Fibroblast of mammary gland (primary cell): ENCODE measurements at regions not wholly inside any gene's neighbourhood (a gene's known extent, or its start where the extent isn't known, plus 50 kb on each side); places are given as distances from the start of the nearest gene placed in this dataset.

Experiments
- DNase-seq: peaks from one replicate; pipeline ENCODE4 v3.0.0-alpha.2; 2010; ENCODE audit warnings: low read depth
- H3K4me3 ChIP-seq: 2 replicates; pipeline ENCODE4 v1.5.1; 2011; ENCODE audit warnings: low read depth, mild to moderate bottlenecking, low read length, moderate library complexity; ENCODE audit not compliant: control insufficient read depth
- TF ChIP-seq, protein P1 (sequence below): conservative IDR thresholded peaks from 2 replicates; pipeline ENCODE4 v1.5.1; 2011; ENCODE audit warnings: low read depth, low read length, inconsistent platforms; ENCODE audit not compliant: control insufficient read depth, insufficient read depth

DNA sequence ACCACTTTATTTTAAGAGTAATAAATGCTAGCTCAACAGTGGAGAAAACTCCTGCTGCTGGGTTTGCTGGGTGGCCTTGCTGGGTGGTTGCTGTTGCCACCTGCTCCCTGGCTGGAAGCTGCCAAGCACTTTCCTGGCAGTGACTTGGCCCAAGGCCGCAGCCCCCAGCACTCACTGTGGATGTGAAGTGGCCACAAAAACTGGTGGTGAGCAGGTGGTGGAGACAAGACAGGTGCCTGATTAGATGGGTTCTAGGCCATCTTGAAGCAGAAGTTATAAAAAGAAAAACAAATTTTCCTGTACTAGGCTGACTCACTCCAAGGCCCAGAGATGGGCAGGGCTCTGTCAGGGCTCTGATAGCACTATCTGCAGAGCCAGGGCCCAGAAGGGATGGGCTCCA, 224.7 kb upstream of the NLRP1 start:
- H3K4me3 ChIP-seq, result no peak overlapping the region
- TF ChIP-seq, protein P1, sequence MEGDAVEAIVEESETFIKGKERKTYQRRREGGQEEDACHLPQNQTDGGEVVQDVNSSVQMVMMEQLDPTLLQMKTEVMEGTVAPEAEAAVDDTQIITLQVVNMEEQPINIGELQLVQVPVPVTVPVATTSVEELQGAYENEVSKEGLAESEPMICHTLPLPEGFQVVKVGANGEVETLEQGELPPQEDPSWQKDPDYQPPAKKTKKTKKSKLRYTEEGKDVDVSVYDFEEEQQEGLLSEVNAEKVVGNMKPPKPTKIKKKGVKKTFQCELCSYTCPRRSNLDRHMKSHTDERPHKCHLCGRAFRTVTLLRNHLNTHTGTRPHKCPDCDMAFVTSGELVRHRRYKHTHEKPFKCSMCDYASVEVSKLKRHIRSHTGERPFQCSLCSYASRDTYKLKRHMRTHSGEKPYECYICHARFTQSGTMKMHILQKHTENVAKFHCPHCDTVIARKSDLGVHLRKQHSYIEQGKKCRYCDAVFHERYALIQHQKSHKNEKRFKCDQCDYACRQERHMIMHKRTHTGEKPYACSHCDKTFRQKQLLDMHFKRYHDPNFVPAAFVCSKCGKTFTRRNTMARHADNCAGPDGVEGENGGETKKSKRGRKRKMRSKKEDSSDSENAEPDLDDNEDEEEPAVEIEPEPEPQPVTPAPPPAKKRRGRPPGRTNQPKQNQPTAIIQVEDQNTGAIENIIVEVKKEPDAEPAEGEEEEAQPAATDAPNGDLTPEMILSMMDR, result no peak
- no peak for DNase-seq

DNA sequence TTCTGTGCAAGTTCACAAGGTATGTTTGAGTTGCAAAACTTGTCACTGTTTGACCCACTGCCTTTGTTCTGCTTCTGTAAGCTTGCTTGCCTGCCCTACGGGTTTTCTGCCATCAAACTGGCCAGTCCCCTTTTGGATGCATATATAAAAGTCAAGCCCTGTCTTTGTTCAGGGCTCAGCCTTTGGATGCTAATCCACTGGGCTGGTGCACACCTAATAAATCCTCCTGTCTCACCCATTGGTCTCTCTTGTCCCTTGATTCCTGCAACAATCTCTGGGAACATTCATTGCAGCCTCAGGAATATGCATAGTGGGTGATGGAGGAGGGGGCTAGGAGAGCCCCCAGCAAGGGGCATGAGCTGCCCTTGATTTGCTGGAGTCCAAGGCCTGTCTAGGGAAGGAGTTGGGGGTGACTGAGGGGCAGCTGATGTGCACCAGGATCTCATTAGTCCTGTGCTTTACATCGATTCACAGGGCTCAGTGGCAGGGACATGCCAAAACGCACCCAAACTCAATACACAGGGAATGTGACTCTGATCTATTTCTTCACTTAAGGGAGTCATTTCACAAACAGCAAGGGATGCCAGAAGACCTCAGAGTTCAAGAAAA, 225.4 kb upstream of the NLRP1 start:
- DNase-seq, result no peak
- no peak overlapping the region for H3K4me3 ChIP-seq
- TF ChIP-seq, protein P1, result no peak

DNA sequence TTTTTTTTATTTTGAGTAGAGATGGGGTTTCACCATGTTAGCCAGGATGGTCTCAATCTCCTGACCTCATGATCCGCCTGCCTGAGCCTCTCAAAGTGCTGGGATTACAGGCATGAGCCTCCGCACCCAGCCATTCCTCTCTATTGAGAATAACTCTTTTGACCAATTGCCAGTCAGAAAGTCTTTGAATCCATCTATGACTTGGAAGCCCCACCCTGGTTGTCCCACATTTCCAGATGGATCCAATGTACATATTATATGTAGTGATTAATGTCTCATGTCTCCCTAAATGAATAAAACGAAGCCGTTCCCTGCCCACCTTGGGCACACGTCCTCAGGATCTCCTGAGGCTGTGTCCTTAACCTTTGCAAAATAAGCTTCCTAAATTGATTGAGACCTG, 228.3 kb upstream of the NLRP1 start:
- no peak for DNase-seq
- TF ChIP-seq, protein P1, result no peak
- no peak overlapping the region for H3K4me3 ChIP-seq

DNA sequence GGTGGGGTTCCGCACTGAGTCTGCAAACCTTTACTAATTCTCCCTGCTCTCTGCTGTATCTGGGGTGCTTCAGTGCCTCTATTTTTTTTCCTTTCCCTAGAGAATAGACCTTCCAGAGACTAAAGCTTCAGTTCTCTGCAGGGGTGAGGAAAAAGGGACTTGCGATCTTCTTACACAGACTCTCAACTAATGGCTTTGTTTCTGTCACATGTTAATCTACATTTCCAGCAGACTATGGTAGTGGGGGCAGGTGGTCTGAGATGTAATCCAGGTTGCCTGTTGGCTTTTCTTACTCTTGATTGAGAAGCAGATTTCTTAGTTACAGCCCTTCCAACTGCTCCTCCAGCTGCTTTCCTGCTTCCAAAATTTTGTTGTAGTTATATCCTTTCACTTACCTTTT, 229.0 kb upstream of the NLRP1 start:
- no peak for DNase-seq
- H3K4me3 ChIP-seq, result no peak overlapping the region
- TF ChIP-seq, protein P1, result no peak

DNA sequence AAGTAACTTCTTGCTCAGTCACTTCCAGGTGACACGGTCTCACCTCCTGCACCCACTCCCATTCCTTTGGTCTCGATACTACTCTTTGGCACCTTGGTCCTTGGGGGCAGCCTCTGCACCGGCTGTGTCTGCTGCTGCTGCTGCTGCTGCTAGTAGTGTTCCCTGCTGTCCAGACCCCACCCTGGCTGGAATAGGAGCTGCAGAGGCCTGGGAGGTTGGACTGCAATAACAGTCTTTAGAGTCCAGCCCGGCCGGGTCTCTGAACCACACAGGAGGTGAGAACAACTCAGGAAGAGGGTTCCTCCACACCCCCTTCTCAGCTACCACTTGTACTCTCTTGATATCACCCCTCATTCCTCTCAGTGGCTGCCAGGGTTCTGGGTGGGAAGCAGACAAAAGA, 231.1 kb upstream of the NLRP1 start:
- H3K4me3 ChIP-seq, result no peak overlapping the region
- TF ChIP-seq, protein P1, result no peak

DNA sequence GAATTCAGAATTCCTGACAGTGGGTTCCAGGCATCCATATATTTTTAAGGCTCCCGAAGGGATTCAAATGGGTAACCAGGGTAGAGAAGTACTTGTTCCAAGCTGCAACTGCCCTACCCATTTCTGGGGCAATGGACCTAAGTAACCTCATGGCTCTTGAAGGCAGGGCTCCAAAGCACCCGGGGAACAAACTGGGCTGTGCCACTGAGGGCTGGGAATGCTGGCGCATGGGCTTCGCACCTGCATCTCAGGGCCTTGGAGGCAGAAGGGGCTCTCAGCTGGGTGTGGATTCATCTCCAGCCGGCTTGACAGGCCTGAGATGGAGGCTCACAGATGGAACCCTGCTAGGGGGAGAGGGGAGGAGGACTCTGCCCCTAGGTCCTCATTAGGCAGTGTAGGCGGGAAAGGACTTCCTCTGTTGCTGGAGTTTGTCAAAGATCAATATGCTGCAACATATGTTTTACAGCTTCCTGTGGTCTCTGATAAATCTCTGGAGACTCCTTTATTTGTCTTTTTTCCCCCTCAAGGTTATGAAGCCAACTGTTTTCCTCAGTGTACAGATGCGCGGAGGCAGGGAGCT, 232.3 kb upstream of the NLRP1 start:
- DNase-seq, result no peak
- TF ChIP-seq, protein P1, result no peak
- H3K4me3 ChIP-seq, result no peak overlapping the region

More for the DNA sequence above, 231.1 kb upstream of the NLRP1 start:
- no peak for DNase-seq
